ENCODE measurements at regions not wholly inside any gene's neighbourhood (a gene's known extent, or its start where the extent isn't known, plus 50 kb on each side); places are given as distances from the start of the nearest gene placed in this dataset.

DNA sequence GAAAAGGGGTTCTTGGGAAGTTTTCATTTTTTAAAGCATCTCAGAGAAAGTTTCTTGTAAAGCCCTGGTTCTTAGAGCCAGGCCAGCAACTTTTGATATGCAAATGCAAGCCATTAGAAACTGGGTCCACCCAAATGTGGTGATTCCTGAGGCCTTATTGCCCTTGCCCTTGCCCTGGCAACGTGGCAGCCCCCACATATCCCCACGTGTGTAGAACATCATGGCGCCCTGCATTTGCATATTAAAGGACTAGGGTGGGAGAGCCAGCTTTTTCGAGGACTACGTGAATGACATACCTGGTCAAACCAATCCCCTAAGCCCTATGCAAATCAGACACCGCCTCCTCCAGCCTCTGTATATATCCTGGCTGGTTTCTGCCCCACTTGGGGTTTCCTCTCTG lies 314.9 kb upstream of the NECTIN3 start:
- Histone ChIP-seq H3K27me3 (no peaks in the 10 kb centered on the region), H3K4me3 (replicated peaks in 1 of 3) (no peak overlapping the region), H3K36me3 (no peaks in the 10 kb centered on the region), H3K4me1 (no peaks in the 10 kb centered on the region), H3K27ac (no peak overlapping the region), H3K9me3 (no peaks in the 10 kb centered on the region)
- no peak for DNase-seq
- TF ChIP-seq, protein P1, sequence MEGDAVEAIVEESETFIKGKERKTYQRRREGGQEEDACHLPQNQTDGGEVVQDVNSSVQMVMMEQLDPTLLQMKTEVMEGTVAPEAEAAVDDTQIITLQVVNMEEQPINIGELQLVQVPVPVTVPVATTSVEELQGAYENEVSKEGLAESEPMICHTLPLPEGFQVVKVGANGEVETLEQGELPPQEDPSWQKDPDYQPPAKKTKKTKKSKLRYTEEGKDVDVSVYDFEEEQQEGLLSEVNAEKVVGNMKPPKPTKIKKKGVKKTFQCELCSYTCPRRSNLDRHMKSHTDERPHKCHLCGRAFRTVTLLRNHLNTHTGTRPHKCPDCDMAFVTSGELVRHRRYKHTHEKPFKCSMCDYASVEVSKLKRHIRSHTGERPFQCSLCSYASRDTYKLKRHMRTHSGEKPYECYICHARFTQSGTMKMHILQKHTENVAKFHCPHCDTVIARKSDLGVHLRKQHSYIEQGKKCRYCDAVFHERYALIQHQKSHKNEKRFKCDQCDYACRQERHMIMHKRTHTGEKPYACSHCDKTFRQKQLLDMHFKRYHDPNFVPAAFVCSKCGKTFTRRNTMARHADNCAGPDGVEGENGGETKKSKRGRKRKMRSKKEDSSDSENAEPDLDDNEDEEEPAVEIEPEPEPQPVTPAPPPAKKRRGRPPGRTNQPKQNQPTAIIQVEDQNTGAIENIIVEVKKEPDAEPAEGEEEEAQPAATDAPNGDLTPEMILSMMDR (IDR thresholded peaks at IDR 0.05): no peak
- no peak for TF ChIP-seq POLR2A (IDR thresholded peaks at IDR 0.05)
- intact Hi-C loops (cut with DNase I): no loop called here
- 79 to 88% methylated on average over 6 of the region's 6 CpGs for WGBS, 2 donors

GRCh38 chr3:110758208-110758607 lies 313.4 kb upstream of the NECTIN3 start:
- Histone ChIP-seq H3K27me3 (no peaks in the 10 kb centered on the region), H3K27ac (no peak overlapping the region), H3K36me3 (no peaks in the 10 kb centered on the region), H3K4me1 (no peaks in the 10 kb centered on the region), H3K9me3 (no peaks in the 10 kb centered on the region), H3K4me3 (replicated peaks in 1 of 3) (no peak overlapping the region)
- TF ChIP-seq, protein P1 (IDR thresholded peaks at IDR 0.05): no peak
- TF ChIP-seq POLR2A (IDR thresholded peaks at IDR 0.05): no peak
- no peak for DNase-seq
- intact Hi-C loops (cut with DNase I): no loop called here
- WGBS, 2 donors: 81 to 87% methylated on average over 2 of the region's 2 CpGs

- no peak overlapping the region for H3K27ac ChIP-seq
- TF ChIP-seq POLR2A (IDR thresholded peaks at IDR 0.05): no peak
- TF ChIP-seq, protein P1 (IDR thresholded peaks at IDR 0.05): no peak
- no peak for DNase-seq
- H3K4me3 ChIP-seq (replicated peaks in 1 of 3): no peak overlapping the region
- no peaks in the 10 kb centered on the region for H3K36me3 ChIP-seq
- no peaks in the 10 kb centered on the region for H3K4me1 ChIP-seq
- intact Hi-C loops (cut with DNase I): no loop called here
- H3K9me3 ChIP-seq: no peaks in the 10 kb centered on the region
- 92 to 100% methylated on average over 2 of the region's 2 CpGs for WGBS, 2 donors
- no peaks in the 10 kb centered on the region for H3K27me3 ChIP-seq
These were observed 304.5 kb upstream of the NECTIN3 start for GRCh38 chr3:110767156-110767555.

DNA sequence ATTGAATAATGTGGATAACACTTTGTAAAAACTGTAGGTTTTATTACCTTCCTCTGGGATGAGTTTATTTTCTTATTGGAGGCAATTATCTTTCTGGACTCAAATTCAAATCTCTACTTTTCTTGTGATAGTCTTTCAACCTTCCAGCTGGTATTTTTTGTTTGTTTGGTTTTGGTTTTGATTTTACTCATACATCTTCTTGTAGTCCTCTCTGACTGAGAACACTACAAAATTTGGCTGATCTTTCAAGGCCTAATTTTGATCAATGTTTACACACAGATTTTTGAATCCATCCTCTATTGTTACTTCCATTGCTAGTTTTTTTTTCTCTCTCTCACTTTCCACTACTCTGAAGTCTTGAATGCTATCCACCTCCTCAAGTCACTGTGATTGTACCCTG lies 303.8 kb upstream of the NECTIN3 start:
- intact Hi-C loops (cut with DNase I): no loop called here
- Histone ChIP-seq H3K4me1 (no peaks in the 10 kb centered on the region), H3K4me3 (replicated peaks in 1 of 3) (no peak overlapping the region), H3K9me3 (no peaks in the 10 kb centered on the region), H3K36me3 (no peaks in the 10 kb centered on the region), H3K27ac (no peak overlapping the region), H3K27me3 (no peaks in the 10 kb centered on the region)
- DNase-seq: no peak
- no peak for TF ChIP-seq POLR2A (IDR thresholded peaks at IDR 0.05)
- TF ChIP-seq, protein P1 (IDR thresholded peaks at IDR 0.05): no peak

- Histone ChIP-seq H3K4me1 (no peaks in the 10 kb centered on the region), H3K4me3 (replicated peaks in 1 of 3) (no peak overlapping the region), H3K9me3 (no peaks in the 10 kb centered on the region), H3K27me3 (no peaks in the 10 kb centered on the region), H3K27ac (no peak overlapping the region), H3K36me3 (no peaks in the 10 kb centered on the region)
- TF ChIP-seq, protein P1 (IDR thresholded peaks at IDR 0.05): no peak
- TF ChIP-seq POLR2A (IDR thresholded peaks at IDR 0.05): no peak
- no peak for DNase-seq
- intact Hi-C loops (cut with DNase I): no loop called here
- 77 to 79% methylated on average over 9 of the region's 9 CpGs for WGBS, 2 donors
These were observed 298.1 kb upstream of the NECTIN3 start for GRCh38 chr3:110773413-110773954.
